LNCAP (cell line): ENCODE measurements at regions not wholly inside any gene's neighbourhood (a gene's known extent, or its start where the extent isn't known, plus 50 kb on each side); places are given as distances from the start of the nearest gene placed in this dataset.

Source experiments
- CTCF ChIP-seq: fragments of 450-650 bp; IDR thresholded peaks from 2 replicates; pipeline ENCODE4 v1.5.1; 2017; ENCODE audit warnings: mild to moderate bottlenecking

DNA sequence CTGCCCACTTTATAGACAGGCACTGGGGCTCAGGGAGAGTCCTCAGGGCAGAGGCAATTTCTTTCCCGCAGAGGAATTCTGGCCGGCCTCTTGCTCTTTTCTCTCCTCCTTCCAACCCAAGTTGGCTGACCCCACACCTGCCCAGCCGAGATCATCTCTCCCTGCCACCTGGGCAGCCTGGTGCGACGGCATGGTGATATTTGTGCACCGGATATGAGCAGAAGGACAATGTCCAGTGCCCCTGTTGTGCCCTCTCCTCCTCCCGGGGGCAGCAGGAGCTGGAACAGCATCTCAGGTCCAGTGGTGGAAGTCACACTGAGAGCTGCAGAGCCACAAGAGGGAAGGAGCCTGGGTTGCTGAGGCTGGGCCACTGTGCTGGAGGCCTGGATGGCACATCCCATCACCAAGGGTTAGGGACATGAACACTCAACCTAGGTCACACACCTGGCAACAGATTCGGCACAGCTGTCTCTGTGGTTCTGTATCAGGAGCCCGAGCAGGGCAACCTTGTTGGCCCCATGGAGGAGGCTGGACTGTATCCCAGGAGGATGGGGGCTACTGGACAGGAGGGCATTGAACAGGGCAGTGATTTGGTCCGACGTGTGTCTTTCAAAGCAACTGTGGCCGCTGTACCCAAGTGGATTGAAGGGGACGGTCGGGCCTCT is 57.7 kb upstream of the DIO3 start:
- TF ChIP-seq CTCF, result no peak

GRCh38 chr14:101504096-101504948 is 57.0 kb upstream of the DIO3 start:
- no peak for TF ChIP-seq CTCF

GRCh38 chr14:101505236-101505970 is 55.9 kb upstream of the DIO3 start:
- TF ChIP-seq CTCF, result no peak

DNA sequence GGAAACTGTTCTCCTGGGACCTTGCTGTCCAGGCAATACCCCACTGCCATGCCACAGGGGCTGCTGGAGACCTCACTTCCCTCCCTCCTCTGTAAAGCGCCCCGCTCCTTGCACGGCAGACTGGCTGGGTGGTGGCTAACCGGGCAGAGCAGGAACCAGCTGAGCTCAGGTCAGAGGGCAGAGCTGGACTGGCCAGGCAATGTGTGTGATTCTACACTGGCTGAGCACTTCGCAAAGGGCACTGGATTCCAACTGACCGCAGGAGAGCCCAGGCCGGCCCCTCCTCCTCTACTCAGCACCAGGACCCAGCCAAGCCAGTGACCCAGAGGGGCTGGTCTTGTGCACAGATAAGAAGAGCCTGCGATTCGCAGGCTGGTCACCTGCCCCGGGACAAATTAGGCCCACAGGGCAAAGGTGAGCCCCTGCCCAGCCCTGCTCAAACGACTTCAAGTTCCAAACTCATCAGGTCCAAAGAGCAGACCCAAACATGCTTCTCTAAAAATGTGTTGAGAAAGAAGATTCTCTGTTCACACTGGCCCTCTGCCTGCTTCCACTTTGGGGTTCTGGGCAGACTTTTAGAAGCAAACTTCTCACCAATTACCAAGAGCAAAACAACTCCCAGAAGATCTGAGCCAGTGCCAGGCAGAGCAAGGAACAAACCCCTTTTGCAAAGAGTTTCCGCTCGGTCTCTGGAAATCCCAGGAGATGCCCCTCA is 54.9 kb upstream of the DIO3 start:
- TF ChIP-seq CTCF, result no peak

- no peak for TF ChIP-seq CTCF
Measured at GRCh38 chr14:101506926-101507835, 54.1 kb upstream of the DIO3 start.

DNA sequence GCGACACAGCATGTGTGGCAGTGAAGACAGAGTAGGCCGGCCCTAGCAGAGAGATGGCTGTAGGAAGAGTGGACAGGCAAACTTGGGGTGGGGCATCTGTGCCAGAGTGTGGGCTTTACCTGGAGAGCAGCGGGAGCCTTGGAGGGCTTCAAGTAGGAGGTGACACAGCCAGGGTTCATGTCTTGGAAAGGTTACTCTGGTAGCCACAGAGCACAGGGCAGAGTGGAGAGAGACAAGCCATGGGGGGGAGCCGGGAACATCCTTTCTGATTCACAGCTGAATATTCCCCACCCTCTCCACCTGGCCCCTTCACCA is 53.5 kb upstream of the DIO3 start:
- no peak for TF ChIP-seq CTCF
